H9 (cell line): ENCODE measurements at regions not wholly inside any gene's neighbourhood (a gene's known extent, or its start where the extent isn't known, plus 50 kb on each side); places are given as distances from the start of the nearest gene placed in this dataset.

Source experiments
- DNase-seq: peaks from one replicate; pipeline ENCODE4 v3.0.0-alpha.2; 2017
- H2AFZ ChIP-seq: one replicate; pipeline ENCODE4 v1.6.1; 2013; ENCODE audit warnings: mild to moderate bottlenecking, low read length, control low read depth, moderate library complexity
- H2AK5ac ChIP-seq: 2 replicates; pipeline ENCODE4 v1.6.1; 2013; ENCODE audit warnings: low read length, control low read depth, mixed read lengths; ENCODE audit not compliant: insufficient read length
- H2BK120ac ChIP-seq: one replicate; pipeline ENCODE4 v1.6.1; 2013; ENCODE audit warnings: low read depth, mild to moderate bottlenecking, low read length, control low read depth, inconsistent platforms; ENCODE audit not compliant: poor library complexity, severe bottlenecking
- H2BK12ac ChIP-seq: 2 replicates; pipeline ENCODE4 v1.6.1; 2013; ENCODE audit warnings: low read length, control low read depth, mixed read lengths, low read depth; ENCODE audit not compliant: insufficient read length
- H2BK15ac ChIP-seq: 2 replicates; pipeline ENCODE4 v1.6.1; 2013; ENCODE audit warnings: low read depth, low read length, control low read depth
- H2BK20ac ChIP-seq: one replicate; pipeline ENCODE4 v1.6.1; 2013; ENCODE audit warnings: low read depth, mild to moderate bottlenecking, low read length, control low read depth, inconsistent platforms; ENCODE audit not compliant: poor library complexity, severe bottlenecking
- H2BK5ac ChIP-seq: 2 replicates; pipeline ENCODE4 v1.6.1; 2013; ENCODE audit warnings: low read length, control low read depth, mixed read lengths; ENCODE audit not compliant: insufficient read length
- H3K14ac ChIP-seq: 2 replicates; pipeline ENCODE4 v1.6.1; 2013; ENCODE audit warnings: low read length, control low read depth; ENCODE audit not compliant: insufficient read depth
- H3K18ac ChIP-seq: 2 replicates; pipeline ENCODE4 v1.6.1; 2013; ENCODE audit warnings: low read depth, mild to moderate bottlenecking, mixed read lengths, low read length, control low read depth; ENCODE audit not compliant: insufficient read length
- H3K23ac ChIP-seq: 2 replicates; pipeline ENCODE4 v1.6.1; 2013; ENCODE audit warnings: low read length, control low read depth, mixed read lengths, low read depth; ENCODE audit not compliant: insufficient read length
- H3K23me2 ChIP-seq: 2 replicates; pipeline ENCODE4 v1.6.1; 2013; ENCODE audit warnings: low read depth, mild to moderate bottlenecking, mixed read lengths, low read length, control low read depth; ENCODE audit not compliant: insufficient read length, poor library complexity, severe bottlenecking
- H3K27ac ChIP-seq: 2 replicates; pipeline ENCODE4 v1.5.1; 2013; ENCODE audit warnings: low read length, control low read depth, mixed read lengths, low read depth; ENCODE audit not compliant: insufficient read length
- H3K27me3 ChIP-seq: 2 replicates; pipeline ENCODE4 v1.6.1; 2013; ENCODE audit warnings: low read length, control low read depth, inconsistent platforms; ENCODE audit not compliant: insufficient read depth
- H3K4ac ChIP-seq: 2 replicates; pipeline ENCODE4 v1.6.1; 2013; ENCODE audit warnings: low read depth, mild to moderate bottlenecking, control low read depth, inconsistent platforms, low read length, moderate library complexity
- H3K4me1 ChIP-seq: 2 replicates; pipeline ENCODE4 v1.6.1; 2013; ENCODE audit warnings: low read length, control low read depth, inconsistent platforms; ENCODE audit not compliant: insufficient read depth
- H3K4me2 ChIP-seq: 2 replicates; pipeline ENCODE4 v1.6.1; 2013; ENCODE audit warnings: low read length, control low read depth, mixed read lengths; ENCODE audit not compliant: insufficient read length, insufficient read depth
- H3K56ac ChIP-seq: 2 replicates; pipeline ENCODE4 v1.6.1; 2013; ENCODE audit warnings: low read depth, mild to moderate bottlenecking, mixed read lengths, low read length, control low read depth; ENCODE audit not compliant: insufficient read length
- H3K79me1 ChIP-seq: 2 replicates; pipeline ENCODE4 v1.6.1; 2013; ENCODE audit warnings: low read depth, mild to moderate bottlenecking, moderate library complexity, low read length, control low read depth, inconsistent platforms; ENCODE audit not compliant: insufficient read depth, poor library complexity, severe bottlenecking
- H3K79me2 ChIP-seq: 2 replicates; pipeline ENCODE4 v1.6.1; 2013; ENCODE audit warnings: low read length, control low read depth, inconsistent platforms; ENCODE audit not compliant: insufficient read depth
- H3K9ac ChIP-seq: 2 replicates; pipeline ENCODE4 v1.6.1; 2013; ENCODE audit warnings: low read length, control low read depth, mixed read lengths; ENCODE audit not compliant: insufficient read length; ENCODE audit errors: extremely low read depth
- H3K9me3 ChIP-seq: one replicate; pipeline ENCODE4 v1.6.1; 2013; ENCODE audit warnings: low read depth, low read length, inconsistent platforms; ENCODE audit not compliant: control insufficient read depth
- H3T11ph ChIP-seq: one replicate; pipeline ENCODE4 v1.6.1; 2013; ENCODE audit warnings: mild to moderate bottlenecking, low read length, control low read depth, inconsistent platforms
- H4K20me1 ChIP-seq: one replicate; pipeline ENCODE4 v1.6.1; 2013; ENCODE audit not compliant: control insufficient read depth, insufficient read length, insufficient read depth
- H4K5ac ChIP-seq: 2 replicates; pipeline ENCODE4 v1.6.1; 2013; ENCODE audit warnings: low read depth, mild to moderate bottlenecking, mixed read lengths, low read length, control low read depth; ENCODE audit not compliant: insufficient read length
- H4K8ac ChIP-seq: replicated peaks from 2 replicates; pipeline ENCODE4 v1.6.1; 2013; ENCODE audit warnings: low read length, control low read depth, mixed read lengths, low read depth; ENCODE audit not compliant: insufficient read length
- H4K91ac ChIP-seq: 2 replicates; pipeline ENCODE4 v1.6.1; 2013; ENCODE audit warnings: low read depth, mild to moderate bottlenecking, moderate library complexity, mixed read lengths, low read length, control low read depth; ENCODE audit not compliant: insufficient read length
- H3K27ac Mint-ChIP-seq, 3 experiments: 2 replicates in 2 of 3; 3 replicates in 1 of 3; pipeline ENCODE4 v1.8.0; 2020 to 2021; ENCODE audit warnings: mixed read lengths in 3 of 3, mild to moderate bottlenecking in 1 of 3, moderate library complexity in 1 of 3
- H3K27me3 Mint-ChIP-seq: 2 replicates; pipeline ENCODE4 v1.8.0; 2021; ENCODE audit warnings: low read depth, mild to moderate bottlenecking, moderate library complexity, mixed read lengths
- H3K36me3 Mint-ChIP-seq, 3 experiments: 2 replicates in 2 of 3; 3 replicates in 1 of 3; pipeline ENCODE4 v1.8.0; 2020 to 2021; ENCODE audit warnings: low read depth in 3 of 3, mixed read lengths in 3 of 3; ENCODE audit not compliant: insufficient read depth in 1 of 3
- H3K4me1 Mint-ChIP-seq, 2 experiments: 2 replicates each; pipeline ENCODE4 v1.8.0; 2020; ENCODE audit warnings: mixed read lengths in 2 of 2
- H3K4me3 Mint-ChIP-seq, 2 experiments: 2 replicates in 1 of 2; 3 replicates in 1 of 2; pipeline ENCODE4 v1.8.0; 2020 to 2021; ENCODE audit warnings: mild to moderate bottlenecking in 2 of 2, mixed read lengths in 2 of 2, moderate library complexity in 1 of 2
- H3K9me3 Mint-ChIP-seq, 2 experiments: 2 replicates in 1 of 2; 3 replicates in 1 of 2; pipeline ENCODE4 v1.8.0; 2020; ENCODE audit warnings: mild to moderate bottlenecking in 2 of 2, mixed read lengths in 2 of 2, moderate library complexity in 1 of 2
- CTCF ChIP-seq: fragments of 200-600 bp; sonication (generic); conservative IDR thresholded peaks from 3 replicates; pipeline ENCODE4 v1.8.0; 2021; ENCODE audit warnings: antibody characterized with exemption, mild to moderate bottlenecking
- whole genome bisulfite sequencing: extraction: QIAGEN DNeasy Blood & Tissue Kit; methylation state at CpG from one replicate; pipeline ENCODE4 v1.1.7; 2013; ENCODE audit warnings: missing lambda C conversion rate, low lambda C conversion rate, mixed read lengths; ENCODE audit not compliant: insufficient read length; ENCODE audit errors: extremely low coverage; 5-methylcytosine and 5-hydroxymethylcytosine counted together

GRCh38 chr12:89167986-89168385, 184.3 kb downstream of the DUSP6 start:
- no peaks in the 10 kb centered on the region for H3K23me2 ChIP-seq
- no peak overlapping the region for H4K8ac ChIP-seq
- no peak overlapping the region for H3K4me2 ChIP-seq
- no peak overlapping the region for H3K14ac ChIP-seq
- H3K27me3 ChIP-seq: no peaks in the 10 kb centered on the region
- no peak overlapping the region for H3T11ph ChIP-seq
- no peaks in the 10 kb centered on the region for H4K20me1 ChIP-seq
- H2AK5ac ChIP-seq: no peak overlapping the region
- no peak overlapping the region for H3K4ac ChIP-seq
- H2BK5ac ChIP-seq: no peak overlapping the region
- peaks cover 0 to 4% (median 1%) of the 10 kb centered on the region in 3 experiments; a peak in 1 of 7 replicates for H3K36me3 Mint-ChIP-seq
- H3K27ac Mint-ChIP-seq: no peak overlapping the region
- H3K4me1 Mint-ChIP-seq: peaks cover 2 to 9% of the 10 kb centered on the region in 2 experiments; a peak in 2 of 4 replicates
- H3K23ac ChIP-seq: no peak overlapping the region
- H3K79me1 ChIP-seq: no peaks in the 10 kb centered on the region
- no peaks in the 10 kb centered on the region for H3K9me3 ChIP-seq
- H2BK12ac ChIP-seq: no peak overlapping the region
- H3K27me3 Mint-ChIP-seq: peaks cover 8% of the 10 kb centered on the region
- H3K79me2 ChIP-seq: no peaks in the 10 kb centered on the region
- no peak overlapping the region for H4K5ac ChIP-seq
- H3K9me3 Mint-ChIP-seq: peaks cover 0 to 7% of the 10 kb centered on the region in 2 experiments; a peak in 3 of 5 replicates
- no peak overlapping the region for H2BK15ac ChIP-seq
- DNase-seq: no peak
- no peak overlapping the region for H3K4me3 Mint-ChIP-seq
- H3K56ac ChIP-seq: no peak overlapping the region
- H3K4me1 ChIP-seq: 0 out of 2 replicates have a peak, but pooled peaks cover 2% of the 10 kb centered on the region
- H2AFZ ChIP-seq: no peak overlapping the region
- no peak overlapping the region for H3K9ac ChIP-seq
- H3K18ac ChIP-seq: no peak overlapping the region
- H2BK20ac ChIP-seq: no peak overlapping the region
- no peak overlapping the region for H4K91ac ChIP-seq
- no peak overlapping the region for H3K27ac ChIP-seq
- WGBS: no CpG with 5 or more reads among the region's 3 CpGs
- TF ChIP-seq CTCF: no peak
- H2BK120ac ChIP-seq: no peak overlapping the region
